K562 (cell line): ENCODE measurements at regions not wholly inside any gene's neighbourhood (a gene's known extent, or its start where the extent isn't known, plus 50 kb on each side); places are given as distances from the start of the nearest gene placed in this dataset.

ENCODE experiments used
- DDX20 ChIP-seq: fragments of 450-650 bp; IDR thresholded peaks from 2 replicates; pipeline ENCODE4 v1.6.1; 2016; ENCODE audit warnings: missing genetic modification characterization, low read depth, mild to moderate bottlenecking, missing compliant biosample characterization, moderate library complexity
- EGR1 ChIP-seq: fragments of 450-650 bp; conservative IDR thresholded peaks from 2 replicates; pipeline ENCODE4 v1.6.1; 2017; ENCODE audit warnings: mild to moderate bottlenecking
- HDGF ChIP-seq: fragments of 450-650 bp; IDR thresholded peaks from 2 replicates; pipeline ENCODE4 v1.6.1; 2016
- RHOXF2B ChIP-seq: fragments of 250-450 bp; sonication (Bioruptor Pico); conservative IDR thresholded peaks from 2 replicates; pipeline ENCODE4 v1.5.1; 2021
- SMAD3 ChIP-seq: fragments of 450-650 bp; formaldehyde crosslinking; conservative IDR thresholded peaks from 2 replicates; pipeline ENCODE4 v1.4.0; 2020; ENCODE audit warnings: mild to moderate bottlenecking
- ZNF408 ChIP-seq: fragments of 250-450 bp; sonication (Bioruptor Pico); IDR thresholded peaks from 2 replicates; pipeline ENCODE4 v1.4.0; 2020; ENCODE audit warnings: low read depth, mild to moderate bottlenecking, moderate library complexity
- ZNF589 ChIP-seq: fragments of 200-800 bp; sonication (Bioruptor generic); IDR thresholded peaks from 2 replicates; pipeline ENCODE4 v1.6.1; 2016; ENCODE audit warnings: low read depth, missing genetic modification characterization, missing compliant biosample characterization
- ZNF717 ChIP-seq: fragments of 250-450 bp; sonication (Bioruptor Pico); IDR thresholded peaks from 2 replicates; pipeline ENCODE4 v1.5.0; 2021
- TF ChIP-seq, protein P1 (sequence below), 2 experiments: IDR thresholded peaks in 1 of 2; conservative IDR thresholded peaks in 1 of 2; 2 replicates each; pipeline ENCODE4 v1.6.1; 2016; ENCODE audit warnings: low read depth in 2 of 2, mild to moderate bottlenecking in 1 of 2, missing compliant biosample characterization in 1 of 2, missing genetic modification characterization in 1 of 2, moderate library complexity in 1 of 2
- TF ChIP-seq, protein P2 (sequence below), 2 experiments: fragments of 450-650 bp; conservative IDR thresholded peaks; 2 replicates each; pipeline ENCODE4 v1.6.1; 2017; ENCODE audit warnings: mild to moderate bottlenecking in 2 of 2, moderate library complexity in 2 of 2
- TF ChIP-seq, protein P3 (sequence below): fragments of 250-450 bp; sonication (Bioruptor Pico); IDR thresholded peaks from 2 replicates; pipeline ENCODE4 v1.4.0; 2020; ENCODE audit warnings: mild to moderate bottlenecking, moderate library complexity, borderline replicate concordance
- TF ChIP-seq, protein P4 (sequence below): sonication (generic); formaldehyde crosslinking; IDR thresholded peaks from 2 replicates; pipeline ENCODE4 v1.8.1; 2023; ENCODE audit warnings: mild to moderate bottlenecking, missing genetic modification reagents

DNA sequence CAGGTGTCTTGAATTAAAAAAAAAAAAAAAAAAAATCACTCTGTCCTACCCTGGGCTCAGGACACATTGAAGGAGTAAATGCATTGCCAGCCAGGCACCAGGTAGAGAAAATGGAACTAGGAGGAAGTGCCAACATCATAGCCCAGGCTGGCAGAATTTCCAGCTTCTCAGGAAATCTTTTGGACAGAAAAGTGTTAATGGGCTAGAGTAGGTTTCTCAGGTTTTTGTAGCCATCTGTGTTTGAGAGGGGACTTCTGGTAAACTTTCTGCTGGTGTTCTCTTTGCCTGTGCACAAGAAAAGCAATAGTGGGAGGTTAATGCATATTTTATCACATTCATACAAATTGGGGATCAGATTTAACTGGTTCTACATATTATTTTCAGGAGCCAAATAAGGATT lies 678.3 kb upstream of the NRSN1 start (continued):
- TF ChIP-seq, protein P1, sequence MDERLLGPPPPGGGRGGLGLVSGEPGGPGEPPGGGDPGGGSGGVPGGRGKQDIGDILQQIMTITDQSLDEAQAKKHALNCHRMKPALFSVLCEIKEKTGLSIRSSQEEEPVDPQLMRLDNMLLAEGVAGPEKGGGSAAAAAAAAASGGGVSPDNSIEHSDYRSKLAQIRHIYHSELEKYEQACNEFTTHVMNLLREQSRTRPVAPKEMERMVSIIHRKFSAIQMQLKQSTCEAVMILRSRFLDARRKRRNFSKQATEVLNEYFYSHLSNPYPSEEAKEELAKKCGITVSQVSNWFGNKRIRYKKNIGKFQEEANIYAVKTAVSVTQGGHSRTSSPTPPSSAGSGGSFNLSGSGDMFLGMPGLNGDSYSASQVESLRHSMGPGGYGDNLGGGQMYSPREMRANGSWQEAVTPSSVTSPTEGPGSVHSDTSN (CRISPR knock-in tag; IDR thresholded peaks at IDR 0.05; ENCODE audit: low read depth) = no peak
- TF ChIP-seq, protein P1 (tag; conservative IDR thresholded peaks at IDR 0.05; ENCODE audit: low read depth) = no peak
- TF ChIP-seq RHOXF2B (CRISPR knock-in tag) (no peak), HDGF (no peak), ZNF408 (no peak), ZNF589 (CRISPR knock-in tag) (no peak), EGR1 (no peak), SMAD3 (no peak), ZNF717 (CRISPR knock-in tag) (no peak), DDX20 (tag) (no peak)
- TF ChIP-seq, protein P2, sequence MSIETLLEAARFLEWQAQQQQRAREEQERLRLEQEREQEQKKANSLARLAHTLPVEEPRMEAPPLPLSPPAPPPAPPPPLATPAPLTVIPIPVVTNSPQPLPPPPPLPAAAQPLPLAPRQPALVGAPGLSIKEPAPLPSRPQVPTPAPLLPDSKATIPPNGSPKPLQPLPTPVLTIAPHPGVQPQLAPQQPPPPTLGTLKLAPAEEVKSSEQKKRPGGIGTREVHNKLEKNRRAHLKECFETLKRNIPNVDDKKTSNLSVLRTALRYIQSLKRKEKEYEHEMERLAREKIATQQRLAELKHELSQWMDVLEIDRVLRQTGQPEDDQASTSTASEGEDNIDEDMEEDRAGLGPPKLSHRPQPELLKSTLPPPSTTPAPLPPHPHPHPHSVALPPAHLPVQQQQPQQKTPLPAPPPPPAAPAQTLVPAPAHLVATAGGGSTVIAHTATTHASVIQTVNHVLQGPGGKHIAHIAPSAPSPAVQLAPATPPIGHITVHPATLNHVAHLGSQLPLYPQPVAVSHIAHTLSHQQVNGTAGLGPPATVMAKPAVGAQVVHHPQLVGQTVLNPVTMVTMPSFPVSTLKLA (conservative IDR thresholded peaks at IDR 0.05) = no peak
- TF ChIP-seq, protein P3, sequence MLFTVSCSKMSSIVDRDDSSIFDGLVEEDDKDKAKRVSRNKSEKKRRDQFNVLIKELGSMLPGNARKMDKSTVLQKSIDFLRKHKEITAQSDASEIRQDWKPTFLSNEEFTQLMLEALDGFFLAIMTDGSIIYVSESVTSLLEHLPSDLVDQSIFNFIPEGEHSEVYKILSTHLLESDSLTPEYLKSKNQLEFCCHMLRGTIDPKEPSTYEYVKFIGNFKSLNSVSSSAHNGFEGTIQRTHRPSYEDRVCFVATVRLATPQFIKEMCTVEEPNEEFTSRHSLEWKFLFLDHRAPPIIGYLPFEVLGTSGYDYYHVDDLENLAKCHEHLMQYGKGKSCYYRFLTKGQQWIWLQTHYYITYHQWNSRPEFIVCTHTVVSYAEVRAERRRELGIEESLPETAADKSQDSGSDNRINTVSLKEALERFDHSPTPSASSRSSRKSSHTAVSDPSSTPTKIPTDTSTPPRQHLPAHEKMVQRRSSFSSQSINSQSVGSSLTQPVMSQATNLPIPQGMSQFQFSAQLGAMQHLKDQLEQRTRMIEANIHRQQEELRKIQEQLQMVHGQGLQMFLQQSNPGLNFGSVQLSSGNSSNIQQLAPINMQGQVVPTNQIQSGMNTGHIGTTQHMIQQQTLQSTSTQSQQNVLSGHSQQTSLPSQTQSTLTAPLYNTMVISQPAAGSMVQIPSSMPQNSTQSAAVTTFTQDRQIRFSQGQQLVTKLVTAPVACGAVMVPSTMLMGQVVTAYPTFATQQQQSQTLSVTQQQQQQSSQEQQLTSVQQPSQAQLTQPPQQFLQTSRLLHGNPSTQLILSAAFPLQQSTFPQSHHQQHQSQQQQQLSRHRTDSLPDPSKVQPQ (CRISPR knock-in tag) = no peak
- TF ChIP-seq, protein P4, sequence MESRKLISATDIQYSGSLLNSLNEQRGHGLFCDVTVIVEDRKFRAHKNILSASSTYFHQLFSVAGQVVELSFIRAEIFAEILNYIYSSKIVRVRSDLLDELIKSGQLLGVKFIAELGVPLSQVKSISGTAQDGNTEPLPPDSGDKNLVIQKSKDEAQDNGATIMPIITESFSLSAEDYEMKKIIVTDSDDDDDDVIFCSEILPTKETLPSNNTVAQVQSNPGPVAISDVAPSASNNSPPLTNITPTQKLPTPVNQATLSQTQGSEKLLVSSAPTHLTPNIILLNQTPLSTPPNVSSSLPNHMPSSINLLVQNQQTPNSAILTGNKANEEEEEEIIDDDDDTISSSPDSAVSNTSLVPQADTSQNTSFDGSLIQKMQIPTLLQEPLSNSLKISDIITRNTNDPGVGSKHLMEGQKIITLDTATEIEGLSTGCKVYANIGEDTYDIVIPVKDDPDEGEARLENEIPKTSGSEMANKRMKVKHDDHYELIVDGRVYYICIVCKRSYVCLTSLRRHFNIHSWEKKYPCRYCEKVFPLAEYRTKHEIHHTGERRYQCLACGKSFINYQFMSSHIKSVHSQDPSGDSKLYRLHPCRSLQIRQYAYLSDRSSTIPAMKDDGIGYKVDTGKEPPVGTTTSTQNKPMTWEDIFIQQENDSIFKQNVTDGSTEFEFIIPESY (CRISPR knock-in tag) = no peak
